Ovary (tissue), 3 donors: ENCODE measurements at regions not wholly inside any gene's neighbourhood (a gene's known extent, or its start where the extent isn't known, plus 50 kb on each side); places are given as distances from the start of the nearest gene placed in this dataset.

Source experiments
- EP300 ChIP-seq: sonication (generic); formaldehyde crosslinking; IDR thresholded peaks from one replicate; pipeline ENCODE4 v1.6.1; 2017; ENCODE audit warnings: antibody characterized with exemption
- POLR2A ChIP-seq: fragments of 450-650 bp; IDR thresholded peaks from one replicate; pipeline ENCODE4 v1.6.1; 2017; ENCODE audit warnings: antibody characterized with exemption, mild to moderate bottlenecking, moderate library complexity
- TF ChIP-seq, protein P1 (sequence below), 3 donors: fragments of 450-650 bp in 2 of 3; fragments of 200-600 bp in 1 of 3; IDR thresholded peaks; one replicate each; pipeline versions ENCODE4 v1.5.1 to v1.8.0; 2016 to 2022; ENCODE audit warnings: antibody characterized with exemption in 3 of 3, mild to moderate bottlenecking in 1 of 3
- donor health status: DM: no; HTN: no; CAD: no.

GRCh38 chr14:50045039-50045711, 71.2 kb downstream of the VCPKMT start:
- no peak for TF ChIP-seq POLR2A
- TF ChIP-seq, protein P1, sequence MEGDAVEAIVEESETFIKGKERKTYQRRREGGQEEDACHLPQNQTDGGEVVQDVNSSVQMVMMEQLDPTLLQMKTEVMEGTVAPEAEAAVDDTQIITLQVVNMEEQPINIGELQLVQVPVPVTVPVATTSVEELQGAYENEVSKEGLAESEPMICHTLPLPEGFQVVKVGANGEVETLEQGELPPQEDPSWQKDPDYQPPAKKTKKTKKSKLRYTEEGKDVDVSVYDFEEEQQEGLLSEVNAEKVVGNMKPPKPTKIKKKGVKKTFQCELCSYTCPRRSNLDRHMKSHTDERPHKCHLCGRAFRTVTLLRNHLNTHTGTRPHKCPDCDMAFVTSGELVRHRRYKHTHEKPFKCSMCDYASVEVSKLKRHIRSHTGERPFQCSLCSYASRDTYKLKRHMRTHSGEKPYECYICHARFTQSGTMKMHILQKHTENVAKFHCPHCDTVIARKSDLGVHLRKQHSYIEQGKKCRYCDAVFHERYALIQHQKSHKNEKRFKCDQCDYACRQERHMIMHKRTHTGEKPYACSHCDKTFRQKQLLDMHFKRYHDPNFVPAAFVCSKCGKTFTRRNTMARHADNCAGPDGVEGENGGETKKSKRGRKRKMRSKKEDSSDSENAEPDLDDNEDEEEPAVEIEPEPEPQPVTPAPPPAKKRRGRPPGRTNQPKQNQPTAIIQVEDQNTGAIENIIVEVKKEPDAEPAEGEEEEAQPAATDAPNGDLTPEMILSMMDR (IDR thresholded peaks at IDR 0.05), result no peak
- no peak for TF ChIP-seq EP300
